K562 (cell line): ENCODE measurements at regions not wholly inside any gene's neighbourhood (a gene's known extent, or its start where the extent isn't known, plus 50 kb on each side); places are given as distances from the start of the nearest gene placed in this dataset.

Experiments
- ATAC-seq: fragments of 200-7000 bp; cut with Tn5 transposase; 3 replicates; pipeline ENCODE4 v1.9.1; 2020; ENCODE audit warnings: moderate library complexity
- BruUV-seq: library from RNA; stranded (reverse); fragments of 400-500 nt; replicated peaks from 2 replicates; lab custom pipeline; 2021; lab: Mats Ljungman, UMichigan
- CTCF ChIA-PET: fragments of 300-600 bp; formaldehyde crosslinking; extraction: SDS; loops from one replicate; lab custom pipeline; 2021; ENCODE audit warnings: low intra/inter-chr PET ratio; lab: Yijun Ruan, JAX
- POLR2A ChIA-PET: fragments of 300-600, 350-650 bp; sonication (Branson Sonifier 250); formaldehyde crosslinking; extraction: SDS; loops from one replicate; lab custom pipeline; 2021; ENCODE audit warnings: antibody characterized with exemption, inconsistent platforms; lab: Yijun Ruan, JAX
- DNase-seq, 4 experiments: peaks; one replicate each; pipeline versions ENCODE4 v3.0.0 to v3.0.0-alpha.2; 2011 to 2018; ENCODE audit warnings: low spot score in 3 of 4, mixed read lengths in 3 of 4; ENCODE audit errors: extremely low read depth in 1 of 4
- FAIRE-seq: peaks from 2 replicates; lab custom pipeline; 2011; peaks lifted over from hg19 to GRCh38; lab: Jason Lieb, UNC
- H2AFZ ChIP-seq: 2 replicates; pipeline ENCODE4 v1.6.0; 2011; ENCODE audit warnings: low read depth, low read length, control low read depth, inconsistent platforms
- H3K27ac ChIP-seq: fragments of 200-600 bp; 3 replicates; pipeline ENCODE4 v1.8.0; 2011; ENCODE audit warnings: low read depth, mild to moderate bottlenecking, control low read depth, inconsistent platforms, low read length, moderate library complexity, mixed read lengths; ENCODE audit errors: extremely low read depth
- H3K27me3 ChIP-seq, 2 experiments: fragments of 300-600 bp in 1 of 2; 2 replicates in 1 of 2; 3 replicates in 1 of 2; pipeline versions ENCODE4 v1.6.0 to v1.8.0; 2011; ENCODE audit warnings: inconsistent platforms in 2 of 2, low read length in 2 of 2, mild to moderate bottlenecking in 1 of 2, mixed read lengths in 1 of 2, moderate library complexity in 1 of 2; ENCODE audit not compliant: control insufficient read depth in 2 of 2, insufficient read depth in 2 of 2
- H3K36me3 ChIP-seq: fragments of 300-600 bp; 3 replicates; pipeline ENCODE4 v1.8.0; 2011; ENCODE audit warnings: mild to moderate bottlenecking, low read length, inconsistent platforms; ENCODE audit not compliant: control insufficient read depth, insufficient read depth
- H3K4me1 ChIP-seq, 2 experiments: fragments of 200-600 bp in 1 of 2; replicated peaks in 1 of 2; 2 replicates in 1 of 2; 3 replicates in 1 of 2; pipeline versions ENCODE4 v1.5.1 to v1.8.0; 2011; ENCODE audit warnings: inconsistent platforms in 2 of 2, low read length in 2 of 2, mild to moderate bottlenecking in 1 of 2, mixed read lengths in 1 of 2, moderate library complexity in 1 of 2; ENCODE audit not compliant: control insufficient read depth in 2 of 2, insufficient read depth in 2 of 2
- H3K4me2 ChIP-seq: 2 replicates; pipeline ENCODE4 v1.6.1; 2011; ENCODE audit warnings: low read length, control low read depth, inconsistent platforms, mixed read lengths; ENCODE audit not compliant: insufficient read depth
- H3K4me3 ChIP-seq: fragments of 200-600 bp; sonication (generic), shearing (Covaris generic); 2 replicates; pipeline ENCODE4 v1.5.1; 2016; ENCODE audit warnings: control low read depth, inconsistent platforms
- H3K79me2 ChIP-seq: fragments of 200-600 bp; 3 replicates; pipeline ENCODE4 v1.8.0; 2011; ENCODE audit warnings: low read length, inconsistent platforms; ENCODE audit not compliant: control insufficient read depth, insufficient read depth
- H3K9ac ChIP-seq, 2 experiments: 2 replicates each; pipeline versions ENCODE4 v1.6.0 to v1.6.1; 2011; ENCODE audit warnings: low read depth in 2 of 2, low read length in 2 of 2, control low read depth in 1 of 2, inconsistent platforms in 1 of 2, mild to moderate bottlenecking in 1 of 2, mixed read lengths in 1 of 2; ENCODE audit not compliant: insufficient read depth in 1 of 2
- H3K9me1 ChIP-seq: one replicate; pipeline ENCODE4 v1.6.0; 2011; ENCODE audit warnings: inconsistent platforms, mild to moderate bottlenecking, low read length, moderate library complexity; ENCODE audit not compliant: control insufficient read depth, insufficient read depth
- H3K9me3 ChIP-seq: replicated peaks from 2 replicates; pipeline ENCODE4 v1.5.1; 2011; ENCODE audit warnings: low read depth, low read length, inconsistent platforms; ENCODE audit not compliant: control insufficient read depth, insufficient read depth
- H4K20me1 ChIP-seq: replicated peaks from 2 replicates; pipeline ENCODE4 v1.6.1; 2011; ENCODE audit warnings: low read length, inconsistent platforms, mixed read lengths; ENCODE audit not compliant: control insufficient read depth, insufficient read depth
- FOSL1 ChIP-seq: fragments of 200-800 bp; sonication (Bioruptor generic); conservative IDR thresholded peaks from 2 replicates; pipeline ENCODE4 v1.6.1; 2016; ENCODE audit warnings: missing genetic modification characterization, missing compliant biosample characterization
- KAT2B ChIP-seq: IDR thresholded peaks from one replicate; pipeline ENCODE4 v1.6.1; 2012; ENCODE audit warnings: low read depth, mild to moderate bottlenecking, control low read depth, inconsistent platforms, low read length, moderate library complexity
- MCM3 ChIP-seq: fragments of 450-650 bp; IDR thresholded peaks from 2 replicates; pipeline ENCODE4 v1.6.1; 2016
- POLR2AphosphoS2 ChIP-seq: IDR thresholded peaks from 2 replicates; pipeline ENCODE4 v1.6.1; 2012; ENCODE audit warnings: low read length, improper control_type of control experiment
- PPARD ChIP-seq: fragments of 250-450 bp; sonication (Bioruptor Pico); IDR thresholded peaks from 2 replicates; pipeline ENCODE4 v1.8.0; 2022; ENCODE audit warnings: inconsistent platforms, mild to moderate bottlenecking, moderate library complexity
- SMAD4 ChIP-seq: fragments of 250-450 bp; sonication (Bioruptor Pico); conservative IDR thresholded peaks from 2 replicates; pipeline ENCODE4 v1.8.0; 2021; ENCODE audit warnings: inconsistent platforms, mild to moderate bottlenecking, moderate library complexity
- SREBF2 ChIP-seq: sonication (generic); formaldehyde crosslinking; IDR thresholded peaks from 2 replicates; pipeline ENCODE4 v1.4.0; 2020; ENCODE audit warnings: mild to moderate bottlenecking, missing genetic modification reagents
- SRSF1 ChIP-seq: fragments of 200-400 bp; formaldehyde crosslinking; IDR thresholded peaks from 2 replicates; pipeline ENCODE4 v1.6.1; 2017; ENCODE audit warnings: mild to moderate bottlenecking, low read depth, low read length, moderate library complexity
- STAT5B ChIP-seq: fragments of 250-450 bp; sonication (Bioruptor Pico); IDR thresholded peaks from 2 replicates; pipeline ENCODE4 v1.8.0; 2021; ENCODE audit warnings: mild to moderate bottlenecking, inconsistent platforms
- TSC22D4 ChIP-seq: fragments of 450-650 bp; IDR thresholded peaks from 2 replicates; pipeline ENCODE4 v1.6.1; 2016; ENCODE audit warnings: missing genetic modification characterization, missing biosample characterization, control low read depth
- XRCC3 ChIP-seq: fragments of 450-650 bp; IDR thresholded peaks from 2 replicates; pipeline ENCODE4 v1.6.1; 2017; ENCODE audit warnings: mild to moderate bottlenecking, moderate library complexity
- YY1 ChIP-seq, 3 experiments: IDR thresholded peaks; 2 replicates each; pipeline ENCODE4 v1.6.1; 2011; ENCODE audit warnings: low read length in 2 of 3, mild to moderate bottlenecking in 2 of 3, moderate library complexity in 2 of 3, borderline replicate concordance in 1 of 3, control low read depth in 1 of 3, low read depth in 1 of 3; ENCODE audit not compliant: insufficient read depth in 3 of 3, insufficient replicate concordance in 2 of 3, control insufficient read depth in 1 of 3, insufficient read length in 1 of 3; ENCODE audit errors: extremely low read depth in 1 of 3
- ZKSCAN3 ChIP-seq: fragments of 250-450 bp; sonication (Bioruptor Pico); IDR thresholded peaks from 2 replicates; pipeline ENCODE4 v1.4.0; 2020
- ZNF347 ChIP-seq: fragments of 450-650 bp; formaldehyde crosslinking; IDR thresholded peaks from 2 replicates; pipeline ENCODE4 v1.4.0; 2020; ENCODE audit warnings: low read depth, mild to moderate bottlenecking, moderate library complexity
- ZNF551 ChIP-seq: fragments of 250-450 bp; sonication (Bioruptor Pico); IDR thresholded peaks from 2 replicates; pipeline ENCODE4 v1.5.0; 2021; ENCODE audit warnings: mild to moderate bottlenecking, moderate library complexity
- ZNF766 ChIP-seq: fragments of 200-800 bp; sonication (Bioruptor generic); conservative IDR thresholded peaks from 2 replicates; pipeline ENCODE4 v1.6.1; 2016; ENCODE audit warnings: missing genetic modification characterization, missing compliant biosample characterization
- WGBS: fragments of 100-300 bp; shearing (Covaris generic); methylation state at CpG from one replicate; pipeline ENCODE4 v1.1.6; 2016; ENCODE audit warnings: low coverage, mixed read lengths; ENCODE audit not compliant: insufficient coverage; ENCODE audit errors: missing lambda C conversion rate; 5-methylcytosine and 5-hydroxymethylcytosine counted together
- in situ Hi-C: fragments of 300-500 bp; cut with MboI; formaldehyde crosslinking; loops from 4 replicates; pipeline ENCODE4 v1.15.0; 2018; ENCODE audit warnings: inconsistent platforms, mixed read lengths
- intact Hi-C: fragments of 100-400 bp; cut with micrococcal nuclease; formaldehyde crosslinking; loops from 2 replicates; pipeline ENCODE4 v1.14.2; 2022
- TF ChIP-seq, protein P1 (sequence below): sonication (generic); formaldehyde crosslinking; IDR thresholded peaks from 2 replicates; pipeline ENCODE4 v1.8.1; 2023; ENCODE audit warnings: missing genetic modification reagents, mild to moderate bottlenecking, borderline replicate concordance
- TF ChIP-seq, protein P2 (sequence below): fragments of 200-800 bp; sonication (Bioruptor generic); IDR thresholded peaks from 2 replicates; pipeline ENCODE4 v1.6.1; 2017; ENCODE audit warnings: missing genetic modification characterization, missing compliant biosample characterization

DNA sequence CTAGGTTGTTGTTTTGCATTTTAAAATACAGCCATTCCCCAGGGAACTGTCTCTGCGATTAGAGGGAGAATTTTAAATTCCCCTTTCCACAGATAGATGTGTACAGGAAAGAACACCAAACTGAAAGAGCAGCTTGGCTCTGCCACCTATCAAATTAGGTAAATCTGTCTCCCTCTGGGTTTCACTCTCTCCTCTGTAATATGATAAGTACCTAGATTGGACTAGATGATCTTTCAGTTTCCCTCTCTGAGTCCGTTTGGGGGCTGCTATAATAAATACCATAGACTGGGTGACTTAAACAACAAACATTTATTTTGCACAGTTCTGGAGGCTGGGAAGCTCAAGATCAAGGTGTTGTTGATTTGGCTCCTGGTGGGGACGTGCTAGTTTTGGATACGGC lies 186.0 kb downstream of the KIF20B start (continued):
- TF ChIP-seq, protein P1, sequence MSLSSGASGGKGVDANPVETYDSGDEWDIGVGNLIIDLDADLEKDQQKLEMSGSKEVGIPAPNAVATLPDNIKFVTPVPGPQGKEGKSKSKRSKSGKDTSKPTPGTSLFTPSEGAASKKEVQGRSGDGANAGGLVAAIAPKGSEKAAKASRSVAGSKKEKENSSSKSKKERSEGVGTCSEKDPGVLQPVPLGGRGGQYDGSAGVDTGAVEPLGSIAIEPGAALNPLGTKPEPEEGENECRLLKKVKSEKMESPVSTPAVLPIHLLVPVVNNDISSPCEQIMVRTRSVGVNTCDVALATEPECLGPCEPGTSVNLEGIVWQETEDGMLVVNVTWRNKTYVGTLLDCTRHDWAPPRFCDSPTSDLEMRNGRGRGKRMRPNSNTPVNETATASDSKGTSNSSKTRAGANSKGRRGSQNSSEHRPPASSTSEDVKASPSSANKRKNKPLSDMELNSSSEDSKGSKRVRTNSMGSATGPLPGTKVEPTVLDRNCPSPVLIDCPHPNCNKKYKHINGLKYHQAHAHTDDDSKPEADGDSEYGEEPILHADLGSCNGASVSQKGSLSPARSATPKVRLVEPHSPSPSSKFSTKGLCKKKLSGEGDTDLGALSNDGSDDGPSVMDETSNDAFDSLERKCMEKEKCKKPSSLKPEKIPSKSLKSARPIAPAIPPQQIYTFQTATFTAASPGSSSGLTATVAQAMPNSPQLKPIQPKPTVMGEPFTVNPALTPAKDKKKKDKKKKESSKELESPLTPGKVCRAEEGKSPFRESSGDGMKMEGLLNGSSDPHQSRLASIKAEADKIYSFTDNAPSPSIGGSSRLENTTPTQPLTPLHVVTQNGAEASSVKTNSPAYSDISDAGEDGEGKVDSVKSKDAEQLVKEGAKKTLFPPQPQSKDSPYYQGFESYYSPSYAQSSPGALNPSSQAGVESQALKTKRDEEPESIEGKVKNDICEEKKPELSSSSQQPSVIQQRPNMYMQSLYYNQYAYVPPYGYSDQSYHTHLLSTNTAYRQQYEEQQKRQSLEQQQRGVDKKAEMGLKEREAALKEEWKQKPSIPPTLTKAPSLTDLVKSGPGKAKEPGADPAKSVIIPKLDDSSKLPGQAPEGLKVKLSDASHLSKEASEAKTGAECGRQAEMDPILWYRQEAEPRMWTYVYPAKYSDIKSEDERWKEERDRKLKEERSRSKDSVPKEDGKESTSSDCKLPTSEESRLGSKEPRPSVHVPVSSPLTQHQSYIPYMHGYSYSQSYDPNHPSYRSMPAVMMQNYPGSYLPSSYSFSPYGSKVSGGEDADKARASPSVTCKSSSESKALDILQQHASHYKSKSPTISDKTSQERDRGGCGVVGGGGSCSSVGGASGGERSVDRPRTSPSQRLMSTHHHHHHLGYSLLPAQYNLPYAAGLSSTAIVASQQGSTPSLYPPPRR (CRISPR knock-in tag): no peak
- TF ChIP-seq SRSF1 (no peak), XRCC3 (no peak), KAT2B (no peak), MCM3 (no peak), STAT5B (CRISPR knock-in tag) (no peak), PPARD (CRISPR knock-in tag) (no peak)

DNA sequence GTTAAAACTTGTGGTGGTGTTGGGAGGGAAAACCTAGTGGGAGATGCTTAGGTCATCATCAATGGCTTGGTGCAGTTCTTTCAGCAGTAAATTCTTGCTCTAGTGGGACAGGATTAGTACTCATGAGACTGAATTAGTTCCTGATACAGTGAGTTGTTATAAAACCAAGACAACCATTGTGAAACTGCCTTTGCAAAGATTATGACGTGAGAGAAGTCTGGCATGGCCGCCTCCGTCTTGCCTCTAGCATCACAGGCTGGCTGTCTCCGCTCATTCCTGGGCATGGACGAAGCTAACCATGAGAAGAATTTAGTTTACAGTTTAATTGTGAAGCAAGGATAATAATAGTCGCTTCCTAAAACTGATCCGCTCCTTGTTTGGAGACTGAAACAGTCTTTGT lies 186.4 kb downstream of the KIF20B start:
- H3K27ac ChIP-seq: no peak overlapping the region
- no peaks in the 10 kb centered on the region for H3K4me1 ChIP-seq
- ChIA-PET POLR2A (no interaction called here), CTCF (no interaction called here)
- intact Hi-C loops (no loop called here), in situ Hi-C loops (no loop called here)
- no peaks in the 10 kb centered on the region for H3K9me1 ChIP-seq
- H3K4me2 ChIP-seq: no peak overlapping the region
- no TSS peak for BruUV-seq
- no peaks in the 10 kb centered on the region for H3K27me3 ChIP-seq
- H3K4me3 ChIP-seq: no peak overlapping the region
- ATAC-seq: no peak
- H3K9me3 ChIP-seq: no peaks in the 10 kb centered on the region
- H3K79me2 ChIP-seq: no peaks in the 10 kb centered on the region
- H3K36me3 ChIP-seq: no peaks in the 10 kb centered on the region
- no peaks in the 10 kb centered on the region for H4K20me1 ChIP-seq
- 0% methylated on average over 7 of the region's 7 CpGs for WGBS
- no peak overlapping the region for H3K9ac ChIP-seq
- H2AFZ ChIP-seq: no peak overlapping the region
- FAIRE-seq: no peak
- DNase-seq: no peak
- TF ChIP-seq POLR2AphosphoS2 (no peak), TSC22D4 (tag) (no peak), ZKSCAN3 (CRISPR knock-in tag) (no peak), ZNF347 (CRISPR knock-in tag) (no peak), ZNF551 (CRISPR knock-in tag) (no peak), SMAD4 (CRISPR knock-in tag) (no peak), FOSL1 (tag) (no peak), YY1 (IDR thresholded peaks at IDR 0.05; ENCODE audit: borderline replicate concordance in 1 of 3, control insufficient read depth in 1 of 3, extremely low read depth in 1 of 3, insufficient read depth in 3 of 3, insufficient read length in 1 of 3, insufficient replicate concordance in 2 of 3, low read depth in 1 of 3, low read length in 2 of 3) (no peak), SREBF2 (no peak), ZNF766 (no peak)
- TF ChIP-seq, protein P2, sequence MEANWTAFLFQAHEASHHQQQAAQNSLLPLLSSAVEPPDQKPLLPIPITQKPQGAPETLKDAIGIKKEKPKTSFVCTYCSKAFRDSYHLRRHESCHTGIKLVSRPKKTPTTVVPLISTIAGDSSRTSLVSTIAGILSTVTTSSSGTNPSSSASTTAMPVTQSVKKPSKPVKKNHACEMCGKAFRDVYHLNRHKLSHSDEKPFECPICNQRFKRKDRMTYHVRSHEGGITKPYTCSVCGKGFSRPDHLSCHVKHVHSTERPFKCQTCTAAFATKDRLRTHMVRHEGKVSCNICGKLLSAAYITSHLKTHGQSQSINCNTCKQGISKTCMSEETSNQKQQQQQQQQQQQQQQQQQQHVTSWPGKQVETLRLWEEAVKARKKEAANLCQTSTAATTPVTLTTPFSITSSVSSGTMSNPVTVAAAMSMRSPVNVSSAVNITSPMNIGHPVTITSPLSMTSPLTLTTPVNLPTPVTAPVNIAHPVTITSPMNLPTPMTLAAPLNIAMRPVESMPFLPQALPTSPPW (CRISPR knock-in tag): no peak
